ENCODE measurements at regions not wholly inside any gene's neighbourhood (a gene's known extent, or its start where the extent isn't known, plus 50 kb on each side); places are given as distances from the start of the nearest gene placed in this dataset.

GRCh38 chr22:27295605-27296004 lies 506.0 kb downstream of the MN1 start:
- ChIA-PET CTCF (no interaction called here), POLR2A (interaction anchor here (0.7 kb wide), 1 partner anchor 208 kb away, joined by 3 read pairs; no protein-coding TSS in a partner anchor)
- DNase-seq (ENCODE audit: unreplicated experiment), result no peak
- Mint-ChIP-seq H3K36me3 (ENCODE audit: insufficient read depth, unreplicated experiment) (no peaks in the 10 kb centered on the region), H3K27me3 (ENCODE audit: insufficient read depth, unreplicated experiment) (peaks cover 47% of the 10 kb centered on the region), H3K4me1 (ENCODE audit: insufficient read depth, unreplicated experiment) (no peaks in the 10 kb centered on the region), H3K27ac (ENCODE audit: low read depth, unreplicated experiment) (no peak overlapping the region), H3K9me3 (ENCODE audit: unreplicated experiment) (no peaks in the 10 kb centered on the region), H3K4me3 (ENCODE audit: unreplicated experiment) (no peak overlapping the region)
- TF ChIP-seq CTCF (IDR thresholded peaks at IDR 0.05; ENCODE audit: unreplicated experiment), result no peak
- no TSS peak for BruUV-seq (replicated peaks)
- intact Hi-C loops (cut with micrococcal nuclease), result no loop called here

GRCh38 chr22:27296091-27296675 lies 505.4 kb downstream of the MN1 start:
- Mint-ChIP-seq H3K9me3 (ENCODE audit: unreplicated experiment) (no peaks in the 10 kb centered on the region), H3K27ac (ENCODE audit: low read depth, unreplicated experiment) (no peak overlapping the region), H3K36me3 (ENCODE audit: insufficient read depth, unreplicated experiment) (no peaks in the 10 kb centered on the region), H3K27me3 (ENCODE audit: insufficient read depth, unreplicated experiment) (peaks cover 47% of the 10 kb centered on the region), H3K4me3 (ENCODE audit: unreplicated experiment) (no peak overlapping the region), H3K4me1 (ENCODE audit: insufficient read depth, unreplicated experiment) (no peaks in the 10 kb centered on the region)
- CTCF ChIA-PET, result no interaction called here
- no peak for TF ChIP-seq CTCF (IDR thresholded peaks at IDR 0.05; ENCODE audit: unreplicated experiment)
- no TSS peak for BruUV-seq (replicated peaks)
- POLR2A ChIA-PET, result no interaction called here
- intact Hi-C loops (cut with micrococcal nuclease), result no loop called here
- no peak for DNase-seq (ENCODE audit: unreplicated experiment)

- Mint-ChIP-seq H3K27ac (ENCODE audit: low read depth, unreplicated experiment) (no peak overlapping the region), H3K4me3 (ENCODE audit: unreplicated experiment) (no peak overlapping the region), H3K27me3 (ENCODE audit: insufficient read depth, unreplicated experiment) (peaks cover 54% of the 10 kb centered on the region), H3K9me3 (ENCODE audit: unreplicated experiment) (no peaks in the 10 kb centered on the region), H3K4me1 (ENCODE audit: insufficient read depth, unreplicated experiment) (no peaks in the 10 kb centered on the region), H3K36me3 (ENCODE audit: insufficient read depth, unreplicated experiment) (no peaks in the 10 kb centered on the region)
- POLR2A ChIA-PET, result no interaction called here
- CTCF ChIA-PET, result no interaction called here
- no TSS peak for BruUV-seq (replicated peaks)
- TF ChIP-seq CTCF (IDR thresholded peaks at IDR 0.05; ENCODE audit: unreplicated experiment), result no peak
- intact Hi-C loops (cut with micrococcal nuclease), result no loop called here
- no peak for DNase-seq (ENCODE audit: unreplicated experiment)
These were observed 504.4 kb downstream of the MN1 start for GRCh38 chr22:27297125-27297524.

- Mint-ChIP-seq H3K27ac (ENCODE audit: low read depth, unreplicated experiment) (no peak overlapping the region), H3K27me3 (ENCODE audit: insufficient read depth, unreplicated experiment) (peaks cover 57% of the 10 kb centered on the region), H3K36me3 (ENCODE audit: insufficient read depth, unreplicated experiment) (no peaks in the 10 kb centered on the region), H3K4me3 (ENCODE audit: unreplicated experiment) (no peak overlapping the region), H3K9me3 (ENCODE audit: unreplicated experiment) (no peaks in the 10 kb centered on the region), H3K4me1 (ENCODE audit: insufficient read depth, unreplicated experiment) (no peaks in the 10 kb centered on the region)
- DNase-seq (ENCODE audit: unreplicated experiment), result no peak
- ChIA-PET POLR2A (no interaction called here), CTCF (interaction anchor here (0.7 kb wide), 1 partner anchor 13 kb away, joined by 4 read pairs; no protein-coding TSS in a partner anchor)
- intact Hi-C loops (cut with micrococcal nuclease), result no loop called here
- BruUV-seq (replicated peaks), result no TSS peak
- no peak for TF ChIP-seq CTCF (IDR thresholded peaks at IDR 0.05; ENCODE audit: unreplicated experiment)
These were observed 503.2 kb downstream of the MN1 start for GRCh38 chr22:27298332-27298731.
